SIG-M5 treated with dmso at 0.1 percent for 504 hours (cell line): ENCODE measurements at regions not wholly inside any gene's neighbourhood (a gene's known extent, or its start where the extent isn't known, plus 50 kb on each side); places are given as distances from the start of the nearest gene placed in this dataset.
"Not testable (repeated sequence)": the region's sequence is repeated elsewhere in the genome, so short reads cannot be mapped to it uniquely, and the experiment has no call there.

ENCODE experiments used
- DNase-seq: peaks from one replicate; lab custom pipeline; 2025; ENCODE audit not compliant: unreplicated experiment; lab: John Stamatoyannopoulos, UW

DNA sequence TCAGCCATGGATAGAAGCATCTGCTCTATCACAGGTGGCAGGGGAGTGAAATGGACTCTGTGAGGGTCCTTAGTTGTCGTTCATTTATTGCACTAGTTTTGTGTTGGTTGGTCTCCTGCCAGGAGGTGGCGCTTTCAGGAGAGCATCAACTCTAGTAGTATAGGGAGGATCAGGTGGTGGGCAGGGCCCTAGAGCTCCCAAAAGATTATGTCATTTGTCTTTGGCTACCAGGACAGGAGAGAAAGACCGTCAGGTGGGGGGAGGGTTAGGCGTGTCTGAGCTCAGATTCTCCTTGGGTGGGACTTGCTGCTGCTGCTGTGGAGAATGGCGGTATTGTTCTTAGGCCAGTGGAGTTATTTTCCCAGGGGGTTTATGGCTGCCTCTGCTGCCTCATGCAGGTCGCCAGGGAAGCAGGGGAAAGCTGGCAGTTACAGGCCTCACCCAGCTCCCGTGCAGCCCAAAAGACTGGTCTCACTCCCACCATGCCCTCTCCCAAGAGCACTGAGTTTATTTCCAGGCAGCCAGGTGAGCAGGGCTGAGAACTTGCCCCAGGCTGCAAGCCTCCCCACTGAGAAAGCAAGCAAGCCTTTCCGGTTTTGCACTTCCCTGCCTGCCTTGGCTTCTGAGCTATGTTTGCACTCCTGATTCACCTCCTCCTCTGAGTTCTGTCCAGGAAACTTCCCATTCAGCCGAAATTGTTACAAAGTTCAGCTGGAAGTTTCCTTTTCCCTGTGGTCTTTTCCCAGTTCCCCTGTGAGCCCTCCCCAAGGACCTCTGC lies 317.3 kb downstream of the TAF11L14 start:
- DNase-seq, result peak; percentile 54

DNA sequence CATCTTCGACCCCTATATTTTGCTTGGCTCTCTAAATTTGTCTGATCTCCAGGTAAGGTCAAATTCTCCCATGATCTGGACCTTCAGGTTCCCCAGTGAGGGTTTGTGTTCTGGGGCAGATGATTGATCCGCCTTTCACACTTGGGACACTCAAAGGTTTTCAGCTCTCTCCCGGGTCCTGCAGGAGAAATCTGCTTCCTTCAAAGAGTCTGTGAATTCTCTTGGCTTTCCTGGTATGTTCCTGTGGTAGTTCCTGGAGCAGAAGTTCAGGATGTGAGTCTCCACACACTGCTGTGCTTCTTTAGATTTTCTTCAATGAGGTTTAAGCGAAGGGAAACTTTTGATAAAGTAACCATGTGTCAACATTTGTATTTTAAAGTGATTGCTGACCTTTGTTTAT lies 318.0 kb downstream of the TAF11L14 start:
- no peak for DNase-seq

DNA sequence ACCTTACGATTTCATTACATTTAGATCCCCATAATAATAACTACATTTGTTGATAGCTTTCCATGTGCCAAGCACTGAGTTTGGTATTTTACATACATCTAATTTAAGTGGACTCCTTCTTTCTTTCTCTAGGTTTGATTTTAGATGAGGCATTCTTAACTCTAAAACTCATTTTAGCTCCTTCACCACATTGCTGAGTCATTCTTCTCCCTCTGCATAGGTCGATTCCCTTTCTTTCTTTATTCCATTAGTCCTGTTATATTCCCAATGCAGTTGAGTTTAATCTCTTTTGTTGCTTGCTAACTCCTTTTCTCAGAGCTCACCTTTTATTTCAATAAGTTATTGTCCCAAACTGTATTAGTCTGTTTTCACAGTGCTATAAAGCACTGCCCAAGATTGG lies 329.8 kb downstream of the TAF11L14 start:
- DNase-seq, result no peak

DNA sequence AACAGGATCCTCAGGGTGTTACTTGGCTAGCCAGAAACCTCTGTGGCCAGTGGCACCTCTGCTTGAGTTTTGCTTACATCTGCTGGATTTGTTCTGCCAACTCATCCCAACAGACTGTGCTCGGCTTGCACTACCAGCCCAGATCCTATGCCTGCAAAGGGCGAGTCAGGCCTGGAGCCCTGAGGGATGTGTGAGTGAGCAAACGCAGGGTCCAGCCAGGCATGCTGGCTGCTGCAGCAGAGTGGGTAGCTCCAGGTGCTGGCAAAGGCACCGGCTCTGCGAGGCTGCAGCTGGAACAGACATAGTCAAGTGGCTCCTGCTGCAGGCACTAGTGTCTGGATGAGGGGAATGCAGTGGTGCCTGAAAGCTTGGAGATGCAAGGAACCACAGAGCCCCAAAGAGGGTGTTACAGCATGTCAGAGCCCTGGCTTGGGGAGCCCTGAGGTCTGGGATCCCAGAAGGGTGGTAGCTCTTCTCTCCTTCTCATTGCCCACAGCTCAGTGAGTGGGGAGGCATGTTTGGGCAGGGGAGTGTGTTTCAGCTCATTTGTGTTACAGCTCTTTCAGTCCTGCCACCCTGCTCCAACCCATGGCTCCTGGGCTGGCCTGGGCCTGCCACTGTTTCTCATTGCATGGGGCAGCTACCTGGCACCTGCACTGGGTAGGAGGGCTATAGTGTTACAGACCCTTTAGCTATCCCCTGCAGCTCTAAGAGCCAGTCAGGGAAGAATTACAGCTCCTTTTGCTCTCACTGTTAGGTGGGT lies 332.6 kb downstream of the TAF11L14 start:
- DNase-seq, result no peak

DNA sequence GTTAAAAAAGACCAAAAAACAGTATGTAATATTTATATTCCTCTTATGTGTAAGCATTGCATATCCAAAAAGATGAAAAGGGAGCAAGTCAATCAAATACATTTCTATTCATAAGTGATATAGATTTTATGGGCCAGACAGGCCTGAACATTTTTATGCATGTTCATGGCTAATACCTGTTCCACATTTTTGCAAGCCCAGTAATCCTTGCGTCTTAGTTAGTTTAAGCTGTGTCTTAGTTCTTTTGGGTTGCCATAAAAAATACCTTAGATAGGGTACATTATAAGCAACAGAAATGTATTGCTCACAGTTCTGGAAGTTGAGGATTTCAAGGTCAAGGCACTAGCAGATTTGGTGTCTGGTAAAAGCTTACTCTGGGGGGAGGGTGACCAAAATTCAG lies 342.1 kb downstream of the TAF11L14 start:
- DNase-seq, result no peak

DNA sequence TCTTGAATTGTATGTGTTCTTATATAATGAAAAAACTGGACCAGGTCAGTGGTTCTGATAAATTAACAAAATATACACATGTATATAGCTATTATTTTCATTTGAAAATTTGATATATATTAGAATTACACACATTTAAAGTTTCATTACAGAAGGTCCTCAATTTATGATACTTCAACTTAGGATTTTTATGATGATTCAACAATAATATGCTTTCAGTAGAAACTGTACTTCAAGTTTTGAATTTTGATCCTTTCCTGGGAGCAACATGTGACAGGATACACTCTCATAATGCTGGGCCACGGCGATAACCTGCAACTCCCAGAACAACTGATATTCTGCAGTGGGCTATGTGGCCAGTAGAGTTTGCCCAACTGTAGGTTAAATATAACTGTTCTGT lies 344.7 kb downstream of the TAF11L14 start:
- no peak for DNase-seq

DNA sequence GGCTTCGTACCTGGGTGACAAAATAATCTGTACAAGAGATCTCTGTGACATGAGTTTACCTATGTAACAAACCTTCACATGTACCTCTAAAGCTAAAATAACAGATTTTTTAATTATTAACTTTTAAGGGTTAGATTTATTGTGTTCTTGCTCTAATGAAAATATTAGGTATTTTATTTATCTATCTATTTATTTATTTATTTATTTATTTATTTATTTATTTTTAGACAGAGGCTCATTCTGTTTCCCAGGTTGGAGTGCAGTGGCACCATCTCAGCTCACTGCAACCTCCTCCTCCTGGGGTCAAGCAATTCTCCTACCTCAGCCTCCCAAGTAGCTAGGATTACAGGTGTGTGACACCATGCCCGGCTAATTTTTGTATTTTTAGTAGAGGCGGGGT lies 348.4 kb downstream of the TAF11L14 start:
- not testable (repeated sequence) for DNase-seq

DNA sequence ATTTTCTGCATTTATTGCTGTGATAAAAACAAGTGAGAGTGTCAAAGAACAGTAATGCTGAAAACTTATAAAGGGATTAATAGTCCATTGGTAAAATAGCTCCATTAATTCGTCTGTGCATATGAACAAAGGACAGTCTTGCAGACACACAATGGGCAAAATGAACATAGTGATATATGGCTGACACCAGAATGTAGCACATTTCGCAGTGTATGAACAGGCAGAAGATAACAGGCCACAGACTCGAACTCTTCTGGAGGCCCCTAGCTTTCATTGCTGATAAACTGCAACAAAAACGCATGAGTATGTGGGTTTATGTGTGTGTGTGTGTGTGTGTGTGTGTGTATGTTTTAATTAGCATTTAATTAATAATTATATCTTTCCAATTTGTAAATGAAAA lies 354.8 kb downstream of the TAF11L14 start:
- DNase-seq, result no peak

DNA sequence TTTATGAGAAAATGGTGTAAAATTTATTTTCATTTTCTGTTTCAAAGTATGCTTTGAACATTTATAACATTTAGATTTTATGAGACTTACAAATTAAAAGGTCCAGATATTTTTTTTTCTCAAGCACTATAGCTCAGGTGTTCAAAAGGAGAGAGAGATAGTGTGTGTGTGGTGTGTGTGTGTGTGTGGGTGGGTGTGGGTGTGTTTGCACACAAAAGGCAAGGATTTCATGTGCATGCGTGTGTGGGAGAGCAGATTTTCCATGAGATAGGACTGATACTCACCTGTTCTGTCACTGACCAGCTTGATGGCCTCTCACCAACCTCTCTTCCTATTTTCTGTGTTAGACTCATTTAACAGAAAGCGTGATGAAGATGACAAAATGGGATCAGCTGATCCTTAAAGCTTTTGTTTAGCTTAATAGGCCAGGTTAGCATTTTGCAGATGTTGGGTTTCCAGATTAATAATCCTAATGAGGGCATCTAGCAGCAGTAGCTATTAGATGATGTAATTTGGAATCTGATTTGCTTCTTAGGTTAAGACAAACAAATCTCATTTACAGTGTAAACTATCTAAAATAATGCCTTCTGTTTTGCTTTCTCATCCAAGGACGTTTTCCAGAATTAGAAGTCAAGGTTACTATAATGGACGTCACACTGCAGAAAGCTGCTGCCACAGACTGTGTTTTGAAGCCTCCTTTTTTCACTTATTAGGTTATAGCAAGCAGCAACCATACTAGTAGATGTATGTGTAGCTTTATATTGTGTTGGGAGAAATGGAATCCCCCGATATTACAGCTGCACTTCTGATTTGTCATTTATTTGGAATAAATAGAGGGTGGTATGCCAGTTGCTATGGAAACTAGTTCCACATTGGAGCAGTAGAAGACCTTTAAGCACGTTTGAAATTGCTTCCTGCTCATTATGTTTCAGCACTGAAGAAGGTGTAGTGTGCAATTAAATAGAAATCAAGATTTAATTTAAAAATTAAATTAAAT lies 355.6 kb downstream of the TAF11L14 start:
- no peak for DNase-seq

DNA sequence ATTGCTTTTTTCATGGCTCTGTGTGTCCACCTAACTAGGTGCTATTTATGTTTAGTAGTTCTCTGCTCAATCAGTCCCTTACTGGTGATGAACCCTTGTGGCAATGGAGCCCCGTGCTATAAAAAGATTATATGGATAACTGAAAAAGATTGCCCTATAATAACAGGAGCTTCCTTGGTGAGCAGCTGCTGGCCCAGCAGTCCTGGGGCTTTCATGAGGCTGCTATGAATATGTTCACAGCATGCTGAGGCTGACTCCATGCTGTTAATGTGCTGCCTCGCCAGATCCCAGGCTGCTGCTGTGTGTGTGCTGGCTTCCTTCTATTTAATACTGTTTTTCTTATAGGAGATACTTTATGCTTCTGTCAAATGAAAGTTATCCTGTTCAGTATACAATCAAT lies 357.5 kb downstream of the TAF11L14 start:
- no peak for DNase-seq

DNA sequence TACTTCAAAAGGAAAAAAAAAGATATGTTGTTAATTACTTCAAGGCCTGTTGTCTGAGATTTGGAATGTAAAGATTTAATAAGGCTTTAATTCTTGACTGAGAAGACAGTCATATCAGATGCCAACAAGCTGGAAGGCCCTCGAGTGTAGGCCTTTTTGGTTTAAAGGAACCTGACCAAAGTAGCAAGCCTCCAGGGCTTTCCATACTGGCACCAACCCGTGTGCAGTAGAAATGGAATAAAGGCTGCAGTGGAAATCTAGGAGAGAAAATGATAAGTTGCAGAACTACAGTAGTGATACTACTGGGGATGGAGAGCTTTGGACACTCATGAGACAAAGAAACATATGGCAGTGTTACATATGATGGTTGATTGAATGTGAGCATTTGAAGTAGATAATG lies 358.0 kb downstream of the TAF11L14 start:
- DNase-seq, result no peak

DNA sequence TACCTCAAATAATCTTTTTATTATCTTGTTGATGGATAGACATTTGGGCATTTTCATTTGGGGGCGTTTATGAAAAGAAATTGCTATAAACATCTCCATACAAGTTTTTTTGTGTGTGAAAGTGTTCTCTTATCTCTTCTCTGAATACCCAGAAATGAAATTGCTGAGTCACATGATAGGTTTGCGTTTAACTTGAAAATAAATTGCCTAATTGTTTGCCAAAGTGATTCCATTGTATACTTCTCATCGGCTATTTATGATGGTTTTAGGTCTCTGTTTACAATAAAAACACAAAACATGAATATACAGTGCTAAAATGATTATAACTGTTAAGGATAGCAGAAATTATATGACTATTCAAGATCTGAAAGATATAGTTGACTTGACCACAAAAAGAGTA lies 361.7 kb downstream of the TAF11L14 start:
- no peak for DNase-seq

DNA sequence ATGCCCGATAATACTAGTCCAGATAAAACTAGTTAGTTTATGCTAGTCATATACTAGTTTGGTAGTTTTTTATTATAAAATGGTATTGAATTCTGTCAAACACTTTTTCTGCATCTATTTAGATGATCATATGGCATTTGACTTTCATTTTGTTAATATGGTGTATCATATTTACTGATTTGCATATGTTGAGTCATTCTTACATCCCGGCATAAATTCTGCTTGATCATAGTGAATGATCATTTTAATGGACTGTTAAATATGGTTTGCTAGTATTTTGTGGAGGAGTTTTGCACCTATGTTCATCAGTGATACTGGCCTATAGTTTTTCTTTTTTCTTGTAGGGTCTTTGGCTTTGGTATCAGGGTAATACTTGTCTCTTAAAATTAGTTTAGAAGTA lies 365.6 kb downstream of the TAF11L14 start:
- DNase-seq, result no peak

DNA sequence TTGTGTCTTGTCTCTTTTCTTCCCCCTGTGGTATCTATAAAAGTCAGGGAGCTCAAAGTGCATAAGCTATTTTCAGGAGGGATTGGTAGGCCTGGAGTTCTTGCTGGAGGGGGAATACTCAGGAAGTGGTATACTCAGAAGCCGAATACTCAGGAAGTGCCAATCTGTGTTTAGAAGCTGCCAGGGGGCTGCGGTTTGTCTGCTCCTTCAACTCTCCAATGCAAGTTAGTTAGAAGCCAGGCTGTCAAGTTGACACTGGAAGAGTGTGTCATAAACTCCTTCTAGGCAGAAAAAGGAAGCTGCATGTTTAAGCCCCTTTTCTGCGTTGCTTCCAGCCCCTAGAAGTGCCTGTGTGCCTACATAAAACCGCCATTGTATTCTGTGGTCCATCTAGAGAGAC lies 366.5 kb downstream of the TAF11L14 start:
- peak; percentile 24 for DNase-seq

DNA sequence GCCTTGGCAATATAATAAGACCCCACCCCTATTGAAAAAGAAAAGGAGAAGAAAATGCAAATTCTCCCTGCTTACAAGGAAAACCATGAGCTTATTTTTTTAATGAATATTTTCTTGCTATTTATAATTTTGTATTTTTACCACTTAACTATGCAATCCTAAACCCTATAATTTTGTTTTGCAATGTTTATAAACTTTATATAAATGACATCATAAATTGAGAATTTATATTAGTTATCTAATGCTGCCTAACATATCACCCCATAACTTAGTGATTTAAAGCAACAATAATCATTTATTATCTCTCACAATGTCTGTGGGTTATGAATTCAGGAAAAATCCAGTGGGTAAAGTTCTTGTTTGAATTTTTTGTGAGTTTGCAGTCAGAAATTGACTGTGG lies 369.1 kb downstream of the TAF11L14 start:
- no peak for DNase-seq

DNA sequence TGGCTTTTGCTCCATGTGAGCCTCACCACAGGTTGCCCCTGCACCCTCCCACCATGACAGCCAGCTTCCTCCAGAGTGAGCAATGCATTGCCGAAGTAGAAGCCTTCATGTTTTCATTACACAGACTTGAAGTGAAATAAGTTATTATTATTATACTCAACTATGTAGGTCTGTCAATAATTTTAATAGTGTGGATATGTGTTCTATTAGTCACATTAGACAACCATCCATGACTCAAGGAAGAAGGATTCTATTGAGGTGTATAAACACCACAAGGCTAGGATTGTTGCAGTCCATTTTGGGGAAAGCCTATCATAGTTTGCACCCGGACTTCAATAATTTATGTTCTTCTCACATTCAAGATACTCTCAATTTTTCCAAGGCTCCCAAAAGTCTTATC lies 369.5 kb downstream of the TAF11L14 start:
- DNase-seq, result no peak

DNA sequence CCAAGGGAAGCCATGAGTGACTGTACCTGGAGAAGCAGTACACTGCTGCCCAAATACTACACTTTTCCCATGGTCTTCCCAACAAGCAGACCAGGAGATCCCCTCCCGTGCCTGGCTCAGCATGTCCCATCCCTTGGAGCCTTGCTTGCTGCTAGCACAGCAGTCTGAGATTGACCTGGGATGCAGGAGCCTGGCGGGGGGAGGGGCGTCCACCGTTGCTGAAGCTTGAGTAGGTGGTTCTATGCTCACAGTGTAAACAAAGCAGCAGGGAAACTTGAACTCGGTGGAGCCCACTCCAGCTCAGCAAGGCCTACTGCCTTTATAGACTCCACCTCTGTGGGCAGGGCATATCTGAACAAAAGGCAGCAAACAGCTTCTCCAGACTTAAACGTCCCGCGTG lies 372.0 kb downstream of the TAF11L14 start:
- DNase-seq, result not testable (repeated sequence)

DNA sequence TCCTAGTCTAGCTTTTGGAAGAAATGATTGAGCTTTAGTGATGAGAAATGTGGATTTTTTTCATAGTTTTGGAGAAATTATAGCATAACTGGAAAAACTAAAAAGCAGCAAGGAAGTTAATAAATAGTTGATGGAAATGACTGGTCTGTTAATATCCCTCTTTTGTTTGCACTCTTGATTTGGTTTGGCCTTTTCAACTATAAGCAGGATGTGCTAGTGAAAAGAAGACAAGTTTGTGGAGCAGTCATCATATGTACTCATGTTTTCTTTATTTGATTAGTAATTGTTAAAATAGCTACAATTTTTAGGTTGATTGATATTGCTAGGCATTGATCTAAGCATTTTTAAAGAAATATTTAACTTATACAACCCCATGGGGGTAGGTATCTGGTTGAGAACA lies 374.7 kb downstream of the TAF11L14 start:
- DNase-seq, result no peak

DNA sequence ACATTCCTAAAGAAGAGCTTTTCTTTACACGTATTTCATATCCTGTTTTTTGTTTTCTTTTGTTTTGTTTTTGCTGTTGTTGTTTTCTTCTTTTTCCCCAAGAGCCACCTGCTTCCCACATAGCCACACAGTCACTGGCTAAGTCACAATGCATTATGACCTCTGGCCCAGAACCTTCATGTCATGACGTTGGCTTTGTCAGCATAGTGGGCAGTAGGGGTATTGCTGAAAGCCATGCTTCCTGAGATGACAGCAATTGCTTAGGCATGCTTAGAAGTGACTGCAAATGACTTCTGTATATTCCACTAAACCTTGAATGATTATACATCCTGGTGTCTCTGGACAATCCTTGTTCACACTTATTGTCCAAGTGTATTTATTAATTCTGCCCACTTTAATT lies 375.8 kb downstream of the TAF11L14 start:
- DNase-seq, result no peak

DNA sequence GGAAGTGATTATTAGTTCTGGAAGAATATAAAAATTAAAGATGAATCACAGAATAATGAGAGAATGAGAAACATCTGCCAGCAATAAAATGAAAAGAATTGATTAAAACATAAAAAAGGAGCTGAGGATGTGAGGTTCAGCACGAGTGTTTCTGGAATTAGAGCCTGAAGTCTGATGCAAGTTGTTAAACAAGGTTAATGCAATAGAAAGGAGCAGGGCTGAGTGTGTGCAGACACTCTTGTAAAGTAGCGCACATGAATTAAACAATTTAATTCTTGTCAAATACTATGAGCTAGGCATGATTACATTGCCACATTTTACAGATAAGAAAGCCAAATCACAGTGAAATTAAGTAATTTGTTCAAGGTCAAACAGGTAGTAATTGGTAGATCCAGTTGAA lies 384.2 kb downstream of the TAF11L14 start:
- DNase-seq, result no peak

DNA sequence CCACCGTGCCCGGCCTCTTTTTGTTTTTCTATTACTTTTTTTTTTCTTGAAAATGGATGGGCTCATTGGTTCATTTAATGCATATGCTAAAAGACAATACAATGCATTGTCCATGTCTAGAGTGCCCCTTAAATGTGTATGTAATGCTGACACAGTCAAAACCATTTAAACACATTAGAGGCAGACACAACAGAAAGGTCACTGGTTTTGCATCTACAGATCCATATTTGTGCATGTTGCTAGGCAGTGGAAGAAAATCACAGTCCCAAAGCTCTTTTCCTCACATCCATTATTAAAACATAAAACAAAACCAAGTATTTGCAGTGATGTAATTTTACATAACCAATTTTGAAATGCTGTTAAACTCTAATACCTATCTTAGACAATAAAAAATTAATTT lies 389.0 kb downstream of the TAF11L14 start:
- DNase-seq, result no peak
